Esophagus muscularis mucosa (tissue), 3 donors: ENCODE measurements at regions not wholly inside any gene's neighbourhood (a gene's known extent, or its start where the extent isn't known, plus 50 kb on each side); places are given as distances from the start of the nearest gene placed in this dataset.

Source experiments
- CTCF ChIP-seq, 3 experiments: fragments of 200-600 bp in 2 of 3; fragments of 450-650 bp in 1 of 3; sonication (generic) in 2 of 3; IDR thresholded peaks; one replicate each; pipeline ENCODE4 v1.5.1; 2017 to 2019; ENCODE audit warnings: antibody characterized with exemption in 3 of 3, mild to moderate bottlenecking in 2 of 3, moderate library complexity in 1 of 3
- EP300 ChIP-seq: sonication (generic); formaldehyde crosslinking; IDR thresholded peaks from one replicate; pipeline ENCODE4 v1.6.1; 2017; ENCODE audit warnings: antibody characterized with exemption

- TF ChIP-seq CTCF (IDR thresholded peaks at IDR 0.05): no peak
- TF ChIP-seq EP300: no peak
Measured at GRCh38 chr6:15752820-15753219, 90.0 kb upstream of the DTNBP1 start.
